A549 (cell line): ENCODE measurements at regions not wholly inside any gene's neighbourhood (a gene's known extent, or its start where the extent isn't known, plus 50 kb on each side); places are given as distances from the start of the nearest gene placed in this dataset.

ENCODE experiments used
- ATAC-seq, 2 experiments: fragments of 200-7000 bp in 1 of 2; fragments of >200 bp in 1 of 2; cut with Nextera tagmentation in 1 of 2; cut with Tn5 transposase in 1 of 2; 3 replicates each; pipeline versions ENCODE4 v1.8.0 to v1.9.1; 2018 to 2020; ENCODE audit warnings: mild to moderate bottlenecking in 1 of 2, moderate library complexity in 1 of 2
- CTCF ChIA-PET: fragments of 300-600 bp; sonication (Branson Sonifier 250); formaldehyde crosslinking; extraction: SDS; loops from one replicate; lab custom pipeline; 2021; ENCODE audit warnings: antibody characterized with exemption, inconsistent platforms; lab: Yijun Ruan, JAX
- POLR2A ChIA-PET: fragments of 350-600 bp; formaldehyde crosslinking; extraction: SDS; loops from one replicate; lab custom pipeline; 2021; ENCODE audit warnings: antibody characterized with exemption, inconsistent platforms; lab: Yijun Ruan, JAX
- DNase-seq, 2 experiments: peaks; one replicate each; pipeline versions ENCODE4 v3.0.0 to v3.0.0-alpha.2; 2011 to 2016; ENCODE audit warnings: low read depth in 1 of 2, low spot score in 1 of 2
- FAIRE-seq: peaks from 2 replicates; lab custom pipeline; 2011; peaks lifted over from hg19 to GRCh38; lab: Jason Lieb, UNC
- H3K27ac ChIP-seq, 2 experiments: fragments of >200 bp; sonication (Bioruptor Twin); formaldehyde crosslinking; 3 replicates each; pipeline ENCODE4 v1.5.1; 2016 to 2017
- H3K4me1 ChIP-seq: fragments of >200 bp; sonication (Bioruptor Twin); formaldehyde crosslinking; 3 replicates; pipeline ENCODE4 v1.6.1; 2016
- H3K4me2 ChIP-seq: fragments of >200 bp; sonication (Bioruptor Twin); formaldehyde crosslinking; 3 replicates; pipeline ENCODE4 v1.6.1; 2016
- H3K4me3 ChIP-seq: fragments of >200 bp; sonication (Bioruptor Twin); formaldehyde crosslinking; 3 replicates; pipeline ENCODE4 v1.5.1; 2016
- H3K9me3 ChIP-seq: fragments of >200 bp; sonication (Bioruptor Twin); formaldehyde crosslinking; 3 replicates; pipeline ENCODE4 v1.6.1; 2016
- CBX2 ChIP-seq: fragments of 200-600 bp; sonication (generic); IDR thresholded peaks from 2 replicates; pipeline ENCODE4 v1.6.1; 2016; ENCODE audit warnings: low read depth, mild to moderate bottlenecking, borderline replicate concordance
- EP300 ChIP-seq, 2 experiments: fragments of >200 bp; sonication (Bioruptor Twin); formaldehyde crosslinking; IDR thresholded peaks; 2 replicates in 1 of 2; 3 replicates in 1 of 2; pipeline ENCODE4 v1.6.1; 2016 to 2017
- FOSB ChIP-seq: fragments of 250-450 bp; sonication (Bioruptor Pico); IDR thresholded peaks from 2 replicates; pipeline ENCODE4 v1.5.0; 2020; ENCODE audit warnings: mild to moderate bottlenecking, moderate library complexity
- HOXB5 ChIP-seq: fragments of 250-450 bp; sonication (Bioruptor Pico); IDR thresholded peaks from 2 replicates; pipeline ENCODE4 v1.5.0; 2020; ENCODE audit warnings: mild to moderate bottlenecking, moderate library complexity
- JUN ChIP-seq, 2 experiments: fragments of >200 bp; sonication (Bioruptor Twin); formaldehyde crosslinking; IDR thresholded peaks; 2 replicates in 1 of 2; 3 replicates in 1 of 2; pipeline ENCODE4 v1.6.1; 2016 to 2017
- MAFK ChIP-seq: fragments of 450-650 bp; IDR thresholded peaks from 2 replicates; pipeline ENCODE4 v1.6.1; 2014; ENCODE audit not compliant: partially characterized antibody
- NFE2L2 ChIP-seq: fragments of 150-350 bp; conservative IDR thresholded peaks from 2 replicates; pipeline ENCODE4 v1.6.1; 2014; ENCODE audit warnings: low read length
- NPAS2 ChIP-seq: fragments of 250-450 bp; sonication (Bioruptor Pico); IDR thresholded peaks from 2 replicates; pipeline ENCODE4 v1.8.0; 2022; ENCODE audit warnings: mild to moderate bottlenecking, moderate library complexity, borderline replicate concordance
- NR3C1 ChIP-seq: fragments of >200 bp; sonication (Bioruptor Twin); formaldehyde crosslinking; IDR thresholded peaks from 3 replicates; pipeline ENCODE4 v1.6.1; 2017
- POLR2AphosphoS2 ChIP-seq: conservative IDR thresholded peaks from 2 replicates; pipeline ENCODE4 v1.6.1; 2012; ENCODE audit warnings: low read length, improper control_type of control experiment, inconsistent platforms
- RAD21 ChIP-seq, 2 experiments: fragments of >200 bp in 1 of 2; sonication (Bioruptor Twin) in 1 of 2; formaldehyde crosslinking in 1 of 2; IDR thresholded peaks in 1 of 2; conservative IDR thresholded peaks in 1 of 2; 2 replicates in 1 of 2; 3 replicates in 1 of 2; pipeline ENCODE4 v1.6.1; 2012 to 2018; ENCODE audit warnings: inconsistent platforms in 1 of 2
- RARB ChIP-seq: fragments of 250-450 bp; sonication (Bioruptor Pico); IDR thresholded peaks from 2 replicates; pipeline ENCODE4 v1.8.0; 2021; ENCODE audit warnings: mild to moderate bottlenecking, moderate library complexity
- RFX5 ChIP-seq: fragments of 450-650 bp; IDR thresholded peaks from 2 replicates; pipeline ENCODE4 v1.7.1; 2014; ENCODE audit warnings: antibody characterized with exemption, mild to moderate bottlenecking, moderate library complexity
- TFCP2L1 ChIP-seq: fragments of 250-450 bp; sonication (Bioruptor Pico); IDR thresholded peaks from 2 replicates; pipeline ENCODE4 v1.5.0; 2021; ENCODE audit warnings: mild to moderate bottlenecking
- WGBS: methylation state at CpG from one replicate; pipeline ENCODE4 v1.1.6; 2017; ENCODE audit errors: missing lambda C conversion rate; 5-methylcytosine and 5-hydroxymethylcytosine counted together
- TF ChIP-seq, protein P1 (sequence below): fragments of >200 bp; sonication (Bioruptor Twin); formaldehyde crosslinking; IDR thresholded peaks from 2 replicates; pipeline ENCODE4 v1.6.1; 2016
- TF ChIP-seq, protein P2 (sequence below): fragments of 250-450 bp; sonication (Bioruptor Pico); IDR thresholded peaks from 2 replicates; pipeline ENCODE4 v1.5.0; 2021; ENCODE audit warnings: mild to moderate bottlenecking, moderate library complexity, borderline replicate concordance
- TF ChIP-seq, protein P3 (sequence below): fragments of 150-350 bp; IDR thresholded peaks from 2 replicates; pipeline ENCODE4 v1.6.1; 2014; ENCODE audit warnings: low read depth, mild to moderate bottlenecking, low read length
- TF ChIP-seq, protein P4 (sequence below): IDR thresholded peaks from 2 replicates; pipeline ENCODE4 v1.6.1; 2012; ENCODE audit warnings: low read depth, borderline replicate concordance
- TF ChIP-seq, protein P5 (sequence below): IDR thresholded peaks from 2 replicates; pipeline ENCODE4 v1.6.1; 2012
- TF ChIP-seq, protein P6 (sequence below): IDR thresholded peaks from 2 replicates; pipeline ENCODE4 v1.6.1; 2012

DNA sequence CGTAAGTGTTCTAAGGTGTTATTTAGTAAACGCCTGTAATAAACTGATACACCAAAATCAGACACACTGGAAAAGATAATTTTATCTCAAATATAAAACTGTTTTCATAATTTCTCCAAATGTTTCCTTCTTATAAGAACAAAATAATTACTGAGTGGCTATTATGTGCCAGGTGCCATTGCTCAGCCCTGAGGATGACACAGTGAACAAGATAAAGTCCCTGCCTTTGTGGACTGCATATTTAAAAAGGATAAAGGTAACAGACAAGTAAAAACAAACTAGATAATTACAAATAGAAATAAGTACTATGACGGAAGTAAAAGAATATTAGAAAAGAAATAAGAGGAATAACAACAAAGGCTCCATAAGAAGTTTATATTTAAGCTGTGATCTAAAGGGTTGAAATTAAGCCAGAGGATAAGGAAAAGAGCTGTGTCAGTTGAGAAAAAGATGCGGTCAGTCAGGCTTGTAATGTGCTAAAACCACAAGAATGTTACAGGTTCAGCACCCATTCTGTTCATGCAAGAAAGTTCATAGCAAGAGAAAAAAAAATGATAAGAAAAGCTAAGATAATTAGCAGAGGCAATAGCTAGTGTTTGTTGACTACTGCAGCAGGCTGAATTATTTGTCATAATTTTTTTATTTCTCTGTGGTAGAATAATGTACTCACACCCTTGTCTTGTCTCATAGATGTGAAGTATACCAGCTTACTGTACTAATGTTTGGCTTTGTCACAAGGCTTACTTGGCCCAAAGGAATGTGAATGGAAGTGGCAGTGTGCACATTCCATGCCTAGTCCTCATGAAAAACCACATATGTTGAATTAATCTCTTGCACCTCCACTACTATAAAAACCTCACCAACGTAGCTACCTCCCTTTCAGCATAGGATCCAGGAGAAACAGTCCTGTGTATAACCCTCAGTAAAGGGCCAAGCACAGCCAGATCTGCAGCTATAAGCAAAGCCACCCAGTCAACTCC is 75.1 kb downstream of the CRPPA start (continued):
- TF ChIP-seq, protein P1, sequence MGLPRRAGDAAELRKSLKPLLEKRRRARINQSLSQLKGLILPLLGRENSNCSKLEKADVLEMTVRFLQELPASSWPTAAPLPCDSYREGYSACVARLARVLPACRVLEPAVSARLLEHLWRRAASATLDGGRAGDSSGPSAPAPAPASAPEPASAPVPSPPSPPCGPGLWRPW, result no peak
- TF ChIP-seq, protein P2, sequence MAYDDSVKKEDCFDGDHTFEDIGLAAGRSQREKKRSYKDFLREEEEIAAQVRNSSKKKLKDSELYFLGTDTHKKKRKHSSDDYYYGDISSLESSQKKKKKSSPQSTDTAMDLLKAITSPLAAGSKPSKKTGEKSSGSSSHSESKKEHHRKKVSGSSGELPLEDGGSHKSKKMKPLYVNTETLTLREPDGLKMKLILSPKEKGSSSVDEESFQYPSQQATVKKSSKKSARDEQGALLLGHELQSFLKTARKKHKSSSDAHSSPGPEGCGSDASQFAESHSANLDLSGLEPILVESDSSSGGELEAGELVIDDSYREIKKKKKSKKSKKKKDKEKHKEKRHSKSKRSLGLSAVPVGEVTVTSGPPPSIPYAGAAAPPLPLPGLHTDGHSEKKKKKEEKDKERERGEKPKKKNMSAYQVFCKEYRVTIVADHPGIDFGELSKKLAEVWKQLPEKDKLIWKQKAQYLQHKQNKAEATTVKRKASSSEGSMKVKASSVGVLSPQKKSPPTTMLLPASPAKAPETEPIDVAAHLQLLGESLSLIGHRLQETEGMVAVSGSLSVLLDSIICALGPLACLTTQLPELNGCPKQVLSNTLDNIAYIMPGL (CRISPR knock-in tag), result no peak

DNA sequence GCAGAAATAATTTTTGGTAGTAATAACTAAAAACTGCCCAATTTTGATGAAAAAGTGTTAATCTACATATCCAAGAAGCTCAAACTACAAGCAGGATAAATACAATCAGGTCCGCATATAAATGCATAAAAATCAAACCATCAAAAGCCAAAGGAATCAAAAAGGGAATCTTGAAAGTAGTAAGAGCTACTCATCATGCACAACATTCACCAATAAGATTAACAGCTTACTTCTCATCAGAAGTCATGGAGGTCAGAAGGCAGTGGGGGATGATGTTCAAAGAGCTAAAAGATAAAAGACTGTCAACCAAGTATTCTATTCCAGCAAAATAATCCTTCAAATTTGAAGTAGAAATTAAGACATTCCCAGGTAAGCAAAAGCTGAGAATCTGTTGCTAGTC is 76.4 kb downstream of the CRPPA start:
- H3K4me3 ChIP-seq, result no peak overlapping the region
- DNase-seq, result no peak
- H3K4me1 ChIP-seq, result no peaks in the 10 kb centered on the region
- ATAC-seq, result no peak
- no peaks in the 10 kb centered on the region for H3K9me3 ChIP-seq
- POLR2A ChIA-PET, result no interaction called here
- TF ChIP-seq NR3C1 (no peak), RFX5 (no peak), JUN (IDR thresholded peaks at IDR 0.05) (no peak), CBX2 (no peak), HOXB5 (no peak), RAD21 (conservative IDR thresholded peaks at IDR 0.05 in 1 of 2, IDR thresholded peaks at IDR 0.05 in 1 of 2) (no peak), NFE2L2 (no peak), POLR2AphosphoS2 (no peak), FOSB (no peak), EP300 (IDR thresholded peaks at IDR 0.05) (no peak), TFCP2L1 (CRISPR knock-in tag) (no peak), RARB (CRISPR knock-in tag) (no peak), MAFK (no peak), NPAS2 (CRISPR knock-in tag) (no peak)
- TF ChIP-seq, protein P2 (CRISPR knock-in tag), result no peak
- TF ChIP-seq, protein P3, sequence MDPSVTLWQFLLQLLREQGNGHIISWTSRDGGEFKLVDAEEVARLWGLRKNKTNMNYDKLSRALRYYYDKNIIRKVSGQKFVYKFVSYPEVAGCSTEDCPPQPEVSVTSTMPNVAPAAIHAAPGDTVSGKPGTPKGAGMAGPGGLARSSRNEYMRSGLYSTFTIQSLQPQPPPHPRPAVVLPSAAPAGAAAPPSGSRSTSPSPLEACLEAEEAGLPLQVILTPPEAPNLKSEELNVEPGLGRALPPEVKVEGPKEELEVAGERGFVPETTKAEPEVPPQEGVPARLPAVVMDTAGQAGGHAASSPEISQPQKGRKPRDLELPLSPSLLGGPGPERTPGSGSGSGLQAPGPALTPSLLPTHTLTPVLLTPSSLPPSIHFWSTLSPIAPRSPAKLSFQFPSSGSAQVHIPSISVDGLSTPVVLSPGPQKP, result no peak
- TF ChIP-seq, protein P4, sequence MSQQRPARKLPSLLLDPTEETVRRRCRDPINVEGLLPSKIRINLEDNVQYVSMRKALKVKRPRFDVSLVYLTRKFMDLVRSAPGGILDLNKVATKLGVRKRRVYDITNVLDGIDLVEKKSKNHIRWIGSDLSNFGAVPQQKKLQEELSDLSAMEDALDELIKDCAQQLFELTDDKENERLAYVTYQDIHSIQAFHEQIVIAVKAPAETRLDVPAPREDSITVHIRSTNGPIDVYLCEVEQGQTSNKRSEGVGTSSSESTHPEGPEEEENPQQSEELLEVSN, result no peak
- TF ChIP-seq, protein P5, sequence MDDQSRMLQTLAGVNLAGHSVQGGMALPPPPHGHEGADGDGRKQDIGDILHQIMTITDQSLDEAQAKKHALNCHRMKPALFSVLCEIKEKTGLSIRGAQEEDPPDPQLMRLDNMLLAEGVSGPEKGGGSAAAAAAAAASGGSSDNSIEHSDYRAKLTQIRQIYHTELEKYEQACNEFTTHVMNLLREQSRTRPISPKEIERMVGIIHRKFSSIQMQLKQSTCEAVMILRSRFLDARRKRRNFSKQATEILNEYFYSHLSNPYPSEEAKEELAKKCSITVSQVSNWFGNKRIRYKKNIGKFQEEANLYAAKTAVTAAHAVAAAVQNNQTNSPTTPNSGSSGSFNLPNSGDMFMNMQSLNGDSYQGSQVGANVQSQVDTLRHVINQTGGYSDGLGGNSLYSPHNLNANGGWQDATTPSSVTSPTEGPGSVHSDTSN, result no peak
- TF ChIP-seq, protein P6, sequence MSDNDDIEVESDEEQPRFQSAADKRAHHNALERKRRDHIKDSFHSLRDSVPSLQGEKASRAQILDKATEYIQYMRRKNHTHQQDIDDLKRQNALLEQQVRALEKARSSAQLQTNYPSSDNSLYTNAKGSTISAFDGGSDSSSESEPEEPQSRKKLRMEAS, result no peak
- H3K4me2 ChIP-seq, result no peak overlapping the region
- CTCF ChIA-PET, result no interaction called here
- H3K27ac ChIP-seq, result no peak overlapping the region
- WGBS, result 0% methylated on average over 1 of the region's 1 CpG
- FAIRE-seq, result no peak
